GM12874 (cell line): ENCODE measurements at regions not wholly inside any gene's neighbourhood (a gene's known extent, or its start where the extent isn't known, plus 50 kb on each side); places are given as distances from the start of the nearest gene placed in this dataset.

Source experiments
- TF ChIP-seq, protein P1 (sequence below): IDR thresholded peaks from 2 replicates; pipeline ENCODE4 v1.5.1; 2011; ENCODE audit warnings: low read depth, mild to moderate bottlenecking, control low read depth, low read length, moderate library complexity; ENCODE audit not compliant: insufficient read depth

DNA sequence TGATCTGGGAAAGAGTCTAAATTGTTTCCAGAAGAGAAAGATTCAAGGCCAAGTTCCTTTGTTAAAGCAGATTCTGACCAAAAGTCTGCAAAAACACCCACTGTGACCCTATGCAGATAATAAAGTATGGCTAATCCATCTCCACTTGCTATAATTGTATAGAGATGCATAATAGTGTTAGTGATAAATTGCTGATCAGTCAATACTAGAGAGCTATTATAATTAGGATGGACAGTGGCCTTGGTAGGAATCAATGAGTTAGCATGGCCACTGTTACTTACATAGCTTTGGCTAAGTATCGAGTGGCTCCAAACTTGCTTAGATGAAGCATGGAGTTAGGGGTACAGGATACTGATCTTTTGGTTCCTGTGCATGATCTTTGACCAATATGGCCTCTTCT, 683.4 kb upstream of the MEF2C start:
- TF ChIP-seq, protein P1, sequence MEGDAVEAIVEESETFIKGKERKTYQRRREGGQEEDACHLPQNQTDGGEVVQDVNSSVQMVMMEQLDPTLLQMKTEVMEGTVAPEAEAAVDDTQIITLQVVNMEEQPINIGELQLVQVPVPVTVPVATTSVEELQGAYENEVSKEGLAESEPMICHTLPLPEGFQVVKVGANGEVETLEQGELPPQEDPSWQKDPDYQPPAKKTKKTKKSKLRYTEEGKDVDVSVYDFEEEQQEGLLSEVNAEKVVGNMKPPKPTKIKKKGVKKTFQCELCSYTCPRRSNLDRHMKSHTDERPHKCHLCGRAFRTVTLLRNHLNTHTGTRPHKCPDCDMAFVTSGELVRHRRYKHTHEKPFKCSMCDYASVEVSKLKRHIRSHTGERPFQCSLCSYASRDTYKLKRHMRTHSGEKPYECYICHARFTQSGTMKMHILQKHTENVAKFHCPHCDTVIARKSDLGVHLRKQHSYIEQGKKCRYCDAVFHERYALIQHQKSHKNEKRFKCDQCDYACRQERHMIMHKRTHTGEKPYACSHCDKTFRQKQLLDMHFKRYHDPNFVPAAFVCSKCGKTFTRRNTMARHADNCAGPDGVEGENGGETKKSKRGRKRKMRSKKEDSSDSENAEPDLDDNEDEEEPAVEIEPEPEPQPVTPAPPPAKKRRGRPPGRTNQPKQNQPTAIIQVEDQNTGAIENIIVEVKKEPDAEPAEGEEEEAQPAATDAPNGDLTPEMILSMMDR: no peak

DNA sequence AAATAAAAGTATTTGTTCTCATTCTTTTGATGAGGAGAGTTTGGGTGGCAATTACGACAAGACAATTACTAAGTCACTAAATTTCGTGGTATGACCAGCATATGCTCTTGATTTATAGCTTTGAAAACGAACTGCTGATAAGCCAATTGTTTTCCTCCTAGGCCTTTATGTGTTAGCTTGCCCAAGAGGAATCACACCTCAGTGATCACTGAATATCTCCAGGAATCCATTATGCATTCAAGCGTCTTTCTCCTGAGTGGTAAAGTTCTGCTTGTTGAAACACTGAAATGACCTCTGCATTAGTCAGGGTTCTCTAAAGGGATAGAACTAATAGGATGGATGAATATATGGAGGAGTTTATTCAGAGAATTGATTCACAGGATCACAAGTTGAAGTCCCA, 677.7 kb upstream of the MEF2C start:
- TF ChIP-seq, protein P1: no peak

DNA sequence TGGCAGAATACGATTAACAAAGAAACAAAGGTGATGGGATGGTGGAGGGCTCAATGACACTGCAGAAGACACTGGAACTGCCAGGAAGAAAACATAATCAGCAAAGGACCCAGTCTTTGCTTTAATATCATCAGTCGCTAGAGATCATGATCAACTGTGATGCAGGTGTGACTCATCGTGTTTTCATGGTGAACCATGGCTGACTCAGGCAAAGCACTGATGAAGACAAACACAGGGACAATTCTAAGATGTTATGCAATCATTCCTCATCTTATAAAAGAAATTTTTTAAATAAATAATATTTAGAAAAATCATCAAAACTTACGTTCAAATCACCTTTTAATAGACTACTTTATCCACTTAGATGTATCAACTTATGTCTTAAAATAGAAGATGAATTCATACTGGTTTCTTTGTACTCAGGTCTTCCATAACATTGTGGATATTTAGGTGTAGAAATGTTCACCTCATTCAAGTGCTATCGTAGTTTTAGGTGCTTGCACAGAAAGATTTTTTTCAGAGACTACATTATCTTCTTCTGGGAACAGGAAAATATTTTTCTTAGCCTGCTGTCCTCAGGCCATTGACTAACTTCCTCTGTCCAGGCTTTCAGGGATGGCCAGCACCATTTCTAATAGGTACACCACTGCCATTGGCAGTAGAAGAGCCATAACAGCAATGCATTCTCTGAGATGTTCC, 673.4 kb upstream of the MEF2C start:
- TF ChIP-seq, protein P1: no peak

DNA sequence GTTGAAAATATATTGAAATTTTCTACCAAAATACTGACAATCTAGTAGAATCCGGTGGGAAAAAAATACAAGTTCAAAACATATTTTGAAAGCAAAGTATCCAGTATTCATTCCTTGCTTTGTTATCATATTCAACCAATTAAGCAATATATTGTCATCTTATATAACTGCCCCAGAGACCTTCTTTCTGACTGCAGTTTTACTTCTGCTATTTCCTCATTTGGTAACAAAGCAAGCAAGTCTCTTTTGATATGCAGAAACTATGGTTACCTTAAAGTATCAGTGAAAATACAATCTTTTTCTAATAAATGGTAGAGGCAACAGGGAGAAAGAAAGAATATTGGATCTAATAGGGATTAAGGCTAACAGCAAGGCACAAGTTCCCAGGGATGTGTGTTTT, 663.7 kb upstream of the MEF2C start:
- TF ChIP-seq, protein P1: no peak

DNA sequence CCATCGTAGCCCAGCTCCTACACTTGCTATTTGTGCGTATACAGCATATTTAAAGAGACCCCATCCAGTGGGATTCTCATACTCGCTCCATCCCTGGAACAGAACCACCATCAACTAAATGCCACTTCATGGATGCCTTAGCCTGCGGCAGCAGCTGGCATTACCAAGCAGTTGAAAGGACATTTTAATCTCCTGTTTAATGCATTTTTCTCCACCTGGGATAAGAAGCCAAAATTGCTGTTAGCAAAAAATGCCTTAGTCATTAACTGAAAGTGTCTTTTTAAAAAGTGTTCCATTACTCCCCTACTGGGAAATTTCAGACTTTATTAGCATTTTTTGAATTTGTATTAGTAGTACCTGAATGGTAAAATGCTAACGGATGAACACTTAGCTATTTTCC, 662.6 kb upstream of the MEF2C start:
- TF ChIP-seq, protein P1: no peak

DNA sequence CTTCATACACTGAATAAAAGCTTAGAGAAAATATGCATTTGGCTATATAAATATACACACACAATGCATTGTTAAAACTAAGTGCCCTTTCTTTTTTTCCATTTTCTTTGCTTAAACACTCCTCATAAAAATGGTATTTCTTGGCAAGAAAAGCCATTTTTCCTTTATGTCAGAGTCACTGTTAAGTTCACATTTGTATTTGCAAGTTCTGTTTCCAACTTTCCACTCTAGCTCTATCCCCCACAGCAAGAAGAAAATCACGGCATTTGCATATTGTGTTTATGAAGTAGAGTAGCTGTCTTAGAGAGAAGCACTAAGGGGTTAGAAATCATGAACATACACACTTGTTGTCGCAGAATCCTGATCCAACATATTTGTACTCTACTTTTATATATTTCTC, 662.1 kb upstream of the MEF2C start:
- TF ChIP-seq, protein P1: no peak

DNA sequence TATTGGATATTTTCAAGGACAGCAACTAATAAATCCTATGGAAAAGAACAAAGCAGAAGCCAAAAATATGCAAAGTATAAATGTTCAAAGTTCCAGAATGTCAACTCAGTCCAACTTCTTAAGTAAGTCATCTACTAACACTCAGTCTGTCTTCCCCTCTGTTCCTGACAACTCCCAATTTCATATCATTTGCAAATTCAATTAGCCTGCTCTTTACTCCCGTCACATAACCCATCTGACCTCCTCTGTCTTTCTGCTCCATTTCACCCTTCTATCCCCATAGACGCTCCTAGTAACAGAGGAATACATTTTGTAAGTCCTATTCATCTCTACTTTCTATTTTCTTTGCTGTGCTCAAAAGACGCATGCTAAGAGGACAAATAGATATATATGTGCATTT, 659.8 kb upstream of the MEF2C start:
- TF ChIP-seq, protein P1: no peak

DNA sequence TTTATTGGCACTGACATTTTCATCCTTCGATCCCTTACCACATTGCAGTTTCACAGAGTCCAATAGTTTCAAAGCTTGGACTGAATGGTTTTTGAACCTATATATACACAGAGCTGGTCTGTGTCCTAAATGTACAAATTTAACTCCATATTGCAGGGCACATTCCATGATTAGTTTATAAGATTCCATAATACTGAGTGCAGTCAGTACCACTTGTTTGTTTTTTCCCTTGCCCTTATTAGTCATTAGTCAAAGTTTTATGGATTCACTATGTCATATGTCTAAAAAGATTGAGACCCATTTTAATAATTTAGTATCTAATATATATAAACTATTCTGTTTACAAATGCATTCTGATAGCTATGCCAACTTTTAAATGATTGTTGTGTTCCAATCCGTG, 654.8 kb upstream of the MEF2C start:
- TF ChIP-seq, protein P1: no peak
